ENCODE measurements at regions not wholly inside any gene's neighbourhood (a gene's known extent, or its start where the extent isn't known, plus 50 kb on each side); places are given as distances from the start of the nearest gene placed in this dataset.
"Not testable (repeated sequence)": the region's sequence is repeated elsewhere in the genome, so short reads cannot be mapped to it uniquely, and the experiment has no call there.

DNA sequence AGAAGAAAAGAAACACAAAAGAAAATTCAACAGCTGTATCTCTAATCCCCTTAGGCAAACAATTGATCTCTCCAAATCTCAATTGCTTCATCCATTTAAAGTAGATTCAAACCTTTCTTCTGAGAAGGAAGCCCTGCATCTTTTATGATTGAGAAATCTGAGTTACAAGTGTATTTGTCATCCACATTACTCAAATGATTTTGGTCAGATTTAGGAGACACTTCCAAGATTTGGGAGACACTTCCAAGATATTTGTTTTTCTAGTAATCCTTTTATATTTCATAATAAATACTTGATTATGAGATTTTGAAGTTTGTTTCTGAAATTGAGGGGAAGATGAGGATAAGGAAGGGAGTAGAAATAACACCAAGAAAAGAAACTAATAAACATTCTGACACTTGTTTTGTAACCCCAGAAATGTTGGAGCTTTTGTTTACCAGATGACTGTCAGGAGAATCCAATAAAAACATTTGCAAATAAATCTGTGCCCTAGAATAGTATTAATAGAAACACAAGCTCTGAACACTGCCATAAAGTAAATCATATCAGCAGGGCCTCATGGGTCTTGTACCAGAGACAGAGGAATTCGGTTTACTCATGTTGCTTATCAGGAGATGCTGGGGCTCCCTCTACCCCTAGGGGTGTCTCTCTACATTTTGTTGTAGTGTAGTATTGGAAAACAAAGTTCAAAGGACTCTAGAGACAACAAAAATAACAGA, 314.3 kb upstream of the NT5E start:
- Histone ChIP-seq H3K27ac (ENCODE audit: low read length) (no peak overlapping the region), H3K9me3 (ENCODE audit: insufficient read depth, low read depth, low read length) (no peaks in the 10 kb centered on the region), H3K36me3 (ENCODE audit: insufficient read depth, low read depth, low read length) (no peaks in the 10 kb centered on the region), H3K9ac (ENCODE audit: low read depth, low read length) (no peak overlapping the region), H3K27me3 (ENCODE audit: insufficient read depth, low read length) (no peaks in the 10 kb centered on the region), H3K4me3 (ENCODE audit: low read length) (no peak overlapping the region), H3K4me1 (ENCODE audit: insufficient read depth, low read length) (no peaks in the 10 kb centered on the region)

DNA sequence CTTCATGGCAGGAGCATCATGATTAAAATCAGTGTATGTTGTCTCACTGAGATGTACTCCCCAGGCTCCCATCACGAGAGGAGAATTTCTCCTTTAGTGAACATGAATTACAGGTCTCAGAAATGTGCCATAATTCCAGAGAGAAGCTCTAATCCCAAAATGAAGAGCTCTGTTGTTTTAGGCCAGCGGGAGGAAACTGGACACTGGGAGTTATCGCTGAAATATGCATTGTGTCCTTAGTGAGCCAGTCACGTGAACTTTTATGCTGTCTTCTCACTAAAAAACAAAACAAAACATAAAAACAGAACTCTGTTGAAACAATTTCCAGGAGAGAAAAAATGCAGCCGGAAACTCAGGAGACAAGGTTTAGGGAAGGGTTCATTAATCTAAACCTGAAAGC, 315.7 kb upstream of the NT5E start:
- H3K27me3 ChIP-seq (ENCODE audit: insufficient read depth, low read length): no peaks in the 10 kb centered on the region
- H3K36me3 ChIP-seq (ENCODE audit: insufficient read depth, low read depth, low read length): no peaks in the 10 kb centered on the region
- H3K4me3 ChIP-seq (ENCODE audit: low read length): no peak overlapping the region
- H3K9me3 ChIP-seq (ENCODE audit: insufficient read depth, low read depth, low read length): no peaks in the 10 kb centered on the region
- H3K9ac ChIP-seq (ENCODE audit: low read depth, low read length): no peak overlapping the region
- no peaks in the 10 kb centered on the region for H3K4me1 ChIP-seq (ENCODE audit: insufficient read depth, low read length)
- H3K27ac ChIP-seq (ENCODE audit: low read length): no peak overlapping the region

DNA sequence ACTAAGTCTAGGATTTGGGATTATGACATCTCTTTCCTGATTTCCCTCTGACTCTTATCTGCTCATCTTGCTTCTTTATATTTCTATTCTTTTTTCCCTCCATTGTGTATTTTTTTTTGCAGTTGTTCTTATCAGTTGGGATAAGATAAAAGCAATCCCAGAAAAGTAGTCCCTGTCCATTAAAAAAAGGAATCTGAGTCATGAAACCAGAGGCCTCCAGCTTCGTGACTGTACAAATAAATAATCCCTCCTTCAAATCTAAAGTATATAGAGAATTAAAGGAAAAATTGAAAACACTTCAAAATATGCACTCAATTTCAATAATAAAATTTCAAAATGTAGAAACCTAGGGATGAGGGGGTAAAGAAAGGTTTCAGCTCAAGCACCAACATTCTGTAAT, 317.8 kb upstream of the NT5E start:
- H3K9ac ChIP-seq (ENCODE audit: low read depth, low read length): no peak overlapping the region

DNA sequence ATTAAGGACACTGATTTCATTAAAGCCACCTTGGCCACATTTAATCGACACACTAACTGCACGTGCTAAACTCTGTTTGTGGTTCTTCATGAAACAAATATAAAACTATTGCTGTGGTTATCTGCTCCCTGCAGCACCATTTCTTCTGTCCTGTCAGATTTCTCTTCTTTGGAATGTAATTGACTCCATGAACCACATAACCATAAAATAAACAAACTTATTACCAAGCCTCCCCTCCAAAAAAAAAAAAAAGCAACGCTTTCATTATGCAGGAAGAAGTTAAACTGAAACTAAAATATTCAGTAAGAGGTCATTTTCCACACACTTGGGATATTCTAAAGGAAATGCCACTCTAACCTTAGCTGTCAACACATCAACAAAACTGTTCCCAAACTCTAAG, 319.1 kb upstream of the NT5E start:
- Histone ChIP-seq H3K36me3 (ENCODE audit: insufficient read depth, low read depth, low read length) (no peaks in the 10 kb centered on the region), H3K4me1 (ENCODE audit: insufficient read depth, low read length) (no peaks in the 10 kb centered on the region), H3K9ac (ENCODE audit: low read depth, low read length) (no peak overlapping the region), H3K9me3 (ENCODE audit: insufficient read depth, low read depth, low read length) (no peaks in the 10 kb centered on the region), H3K27ac (ENCODE audit: low read length) (no peak overlapping the region), H3K4me3 (ENCODE audit: low read length) (no peak overlapping the region), H3K27me3 (ENCODE audit: insufficient read depth, low read length) (no peaks in the 10 kb centered on the region)

More for the DNA sequence above, 317.8 kb upstream of the NT5E start:
- Histone ChIP-seq H3K4me3 (ENCODE audit: low read length) (no peak overlapping the region), H3K27ac (ENCODE audit: low read length) (no peak overlapping the region), H3K36me3 (ENCODE audit: insufficient read depth, low read depth, low read length) (no peaks in the 10 kb centered on the region), H3K4me1 (ENCODE audit: insufficient read depth, low read length) (no peaks in the 10 kb centered on the region), H3K27me3 (ENCODE audit: insufficient read depth, low read length) (no peaks in the 10 kb centered on the region), H3K9me3 (ENCODE audit: insufficient read depth, low read depth, low read length) (no peaks in the 10 kb centered on the region)

DNA sequence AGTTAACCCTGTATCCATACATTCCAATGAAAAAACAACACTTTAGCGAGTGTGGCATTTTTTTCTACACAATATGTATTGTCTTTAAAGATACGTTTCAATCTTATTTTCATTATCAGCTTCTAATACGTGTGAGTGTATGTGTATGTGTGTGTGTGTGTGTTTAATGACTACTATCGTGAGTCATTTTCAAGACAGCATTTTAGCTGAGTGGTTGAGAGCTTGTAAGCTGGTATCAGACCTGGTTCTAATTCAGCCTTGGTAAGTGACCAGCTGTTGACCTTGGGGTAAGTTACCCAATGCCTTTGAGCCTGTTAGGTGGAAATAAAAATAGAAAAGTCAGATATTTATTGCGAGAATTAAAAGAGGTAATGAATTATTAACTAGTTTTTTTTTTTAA, 320.0 kb upstream of the NT5E start:
- no peak overlapping the region for H3K4me3 ChIP-seq (ENCODE audit: low read length)
- no peaks in the 10 kb centered on the region for H3K27me3 ChIP-seq (ENCODE audit: insufficient read depth, low read length)
- H3K4me1 ChIP-seq (ENCODE audit: insufficient read depth, low read length): no peaks in the 10 kb centered on the region
- H3K36me3 ChIP-seq (ENCODE audit: insufficient read depth, low read depth, low read length): no peaks in the 10 kb centered on the region
- H3K9me3 ChIP-seq (ENCODE audit: insufficient read depth, low read depth, low read length): no peaks in the 10 kb centered on the region
- H3K9ac ChIP-seq (ENCODE audit: low read depth, low read length): no peak overlapping the region
- no peak overlapping the region for H3K27ac ChIP-seq (ENCODE audit: low read length)

DNA sequence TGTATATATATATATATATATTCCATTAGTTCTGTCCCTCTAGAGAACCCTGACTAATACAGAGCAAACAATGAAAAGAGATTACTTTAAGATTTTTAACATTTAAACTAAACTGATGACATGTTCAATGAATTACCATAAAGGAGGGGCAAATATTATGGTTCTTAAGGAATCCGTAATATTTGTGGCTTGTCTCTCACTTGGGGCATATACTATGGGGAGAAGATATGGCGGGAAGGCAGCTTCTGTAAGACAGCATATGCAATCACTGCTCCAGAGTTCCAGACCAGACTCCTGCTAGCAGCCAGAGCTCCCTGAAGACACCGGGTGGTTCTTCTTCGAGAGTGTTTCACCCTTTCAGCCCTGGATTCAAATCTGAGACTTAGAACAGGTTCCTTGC, 321.1 kb upstream of the NT5E start:
- H3K9me3 ChIP-seq (ENCODE audit: insufficient read depth, low read depth, low read length): no peaks in the 10 kb centered on the region
- H3K4me3 ChIP-seq (ENCODE audit: low read length): no peak overlapping the region
- H3K27me3 ChIP-seq (ENCODE audit: insufficient read depth, low read length): no peaks in the 10 kb centered on the region
- H3K4me1 ChIP-seq (ENCODE audit: insufficient read depth, low read length): no peaks in the 10 kb centered on the region
- no peaks in the 10 kb centered on the region for H3K36me3 ChIP-seq (ENCODE audit: insufficient read depth, low read depth, low read length)
- H3K9ac ChIP-seq (ENCODE audit: low read depth, low read length): no peak overlapping the region
- no peak overlapping the region for H3K27ac ChIP-seq (ENCODE audit: low read length)

DNA sequence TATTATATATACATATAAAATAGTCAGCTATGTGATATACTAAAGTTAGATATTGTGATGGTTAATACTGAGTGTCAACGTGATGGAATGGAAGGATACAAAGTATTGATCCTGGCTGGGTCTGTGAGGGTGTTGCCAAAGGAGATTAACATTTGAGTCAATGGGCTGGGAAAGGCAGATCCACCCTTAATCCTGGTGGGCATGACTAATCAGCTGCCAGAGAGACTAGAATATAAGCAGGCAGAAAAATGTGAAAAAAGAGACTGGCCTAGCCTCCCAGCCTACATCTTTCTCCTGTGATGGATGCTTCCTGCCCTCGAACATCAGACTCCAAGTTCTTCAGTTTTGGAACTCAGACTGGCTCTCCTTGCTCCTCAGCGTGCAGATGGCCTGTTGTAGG, 321.6 kb upstream of the NT5E start:
- H3K9me3 ChIP-seq (ENCODE audit: insufficient read depth, low read depth, low read length); H3K27ac ChIP-seq (ENCODE audit: low read length); H3K27me3 ChIP-seq (ENCODE audit: insufficient read depth, low read length); H3K4me3 ChIP-seq (ENCODE audit: low read length); H3K9ac ChIP-seq (ENCODE audit: low read depth, low read length); H3K4me1 ChIP-seq (ENCODE audit: insufficient read depth, low read length); H3K36me3 ChIP-seq (ENCODE audit: insufficient read depth, low read depth, low read length): not testable (repeated sequence)

DNA sequence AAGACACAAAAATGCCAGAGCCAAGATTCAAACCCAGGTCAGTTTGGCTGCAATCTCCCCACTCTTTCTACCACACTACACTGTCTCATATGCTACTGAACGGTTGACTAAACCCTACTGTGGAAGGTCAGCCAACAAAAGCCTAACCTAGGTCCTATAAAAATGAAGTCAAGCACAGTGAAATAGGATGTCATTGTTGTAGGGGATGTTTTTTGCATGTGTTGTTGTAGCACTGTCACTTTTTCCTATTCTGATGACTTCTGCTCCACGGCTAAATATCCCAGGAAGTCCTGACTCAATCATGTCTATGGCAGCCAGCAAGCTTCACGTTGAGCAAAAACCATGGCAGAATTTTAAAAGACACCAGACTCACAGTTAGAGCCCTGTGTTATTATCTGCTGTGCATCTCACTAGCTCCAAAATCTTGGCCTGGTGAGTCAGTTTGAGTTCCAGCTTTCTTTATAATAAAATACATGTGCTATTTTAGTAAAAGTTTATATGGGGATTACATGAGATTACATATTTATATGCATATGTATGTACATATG, 322.1 kb upstream of the NT5E start:
- Histone ChIP-seq H3K27me3 (ENCODE audit: insufficient read depth, low read length) (no peaks in the 10 kb centered on the region), H3K9ac (ENCODE audit: low read depth, low read length) (no peak overlapping the region), H3K4me1 (ENCODE audit: insufficient read depth, low read length) (no peaks in the 10 kb centered on the region), H3K36me3 (ENCODE audit: insufficient read depth, low read depth, low read length) (no peaks in the 10 kb centered on the region), H3K9me3 (ENCODE audit: insufficient read depth, low read depth, low read length) (no peaks in the 10 kb centered on the region), H3K4me3 (ENCODE audit: low read length) (no peak overlapping the region), H3K27ac (ENCODE audit: low read length) (no peak overlapping the region)

DNA sequence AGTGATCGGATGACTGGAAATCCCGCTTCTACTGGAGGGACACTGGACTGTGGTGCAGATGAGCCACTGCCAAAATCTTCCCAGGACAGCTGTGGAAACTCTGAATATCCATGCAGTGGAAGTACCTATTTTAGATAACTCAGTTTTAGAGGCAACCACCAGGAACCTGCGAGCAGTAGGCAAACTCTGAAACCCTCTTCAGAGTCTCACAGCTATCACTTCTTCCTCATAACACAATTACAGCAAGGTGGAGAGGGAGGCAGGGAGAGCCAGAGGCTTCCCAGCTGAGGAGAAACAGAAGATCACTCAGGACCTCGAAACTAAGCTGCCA, 322.8 kb upstream of the NT5E start:
- H3K9ac ChIP-seq (ENCODE audit: low read depth, low read length): no peak overlapping the region
- no peak overlapping the region for H3K4me3 ChIP-seq (ENCODE audit: low read length)
- no peaks in the 10 kb centered on the region for H3K4me1 ChIP-seq (ENCODE audit: insufficient read depth, low read length)
- no peak overlapping the region for H3K27ac ChIP-seq (ENCODE audit: low read length)
- H3K36me3 ChIP-seq (ENCODE audit: insufficient read depth, low read depth, low read length): no peaks in the 10 kb centered on the region
- H3K27me3 ChIP-seq (ENCODE audit: insufficient read depth, low read length): no peaks in the 10 kb centered on the region
- no peaks in the 10 kb centered on the region for H3K9me3 ChIP-seq (ENCODE audit: insufficient read depth, low read depth, low read length)

DNA sequence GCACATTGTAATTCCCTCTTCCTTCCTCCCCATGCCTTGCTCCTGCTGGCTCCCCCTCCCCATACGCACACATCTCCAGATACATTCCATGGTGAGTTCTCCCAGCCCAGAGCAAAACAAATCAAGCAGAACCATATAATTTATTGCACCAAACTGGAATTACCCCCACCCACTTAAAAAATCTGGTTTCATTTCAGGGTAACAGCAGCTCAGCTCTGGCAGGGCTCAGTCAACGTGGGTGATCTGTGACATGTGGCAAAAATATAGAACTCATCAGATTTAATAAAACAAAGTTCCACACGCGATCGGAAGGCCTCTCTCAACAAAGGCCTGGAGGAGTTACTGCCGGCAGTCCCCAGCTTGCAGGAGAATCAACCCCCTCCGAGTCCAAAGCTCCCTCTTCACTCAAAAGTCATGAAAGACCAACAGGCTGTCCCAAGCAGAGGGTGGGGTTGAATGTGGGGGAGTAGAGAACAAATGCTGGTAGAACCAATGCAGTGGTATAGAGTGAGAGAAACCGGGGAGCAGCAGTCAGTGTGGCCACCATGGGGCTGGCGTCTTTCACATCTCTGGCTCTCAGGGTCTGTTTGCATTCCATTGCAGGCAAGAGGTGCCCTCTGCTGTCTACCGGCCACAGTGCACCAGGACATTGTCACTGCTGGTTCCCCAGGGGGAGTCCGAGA, 323.3 kb upstream of the NT5E start:
- no peaks in the 10 kb centered on the region for H3K4me1 ChIP-seq (ENCODE audit: insufficient read depth, low read length)
- no peaks in the 10 kb centered on the region for H3K9me3 ChIP-seq (ENCODE audit: insufficient read depth, low read depth, low read length)
- peak overlapping the region; percentile 58; the same call in 1 of the 2 replicates for H3K9ac ChIP-seq (ENCODE audit: low read depth, low read length)
- H3K27me3 ChIP-seq (ENCODE audit: insufficient read depth, low read length): no peaks in the 10 kb centered on the region
- H3K36me3 ChIP-seq (ENCODE audit: insufficient read depth, low read depth, low read length): no peaks in the 10 kb centered on the region
- peak overlapping the region; percentile 39; the same call in 1 of the 2 replicates for H3K4me3 ChIP-seq (ENCODE audit: low read length)
- no peak overlapping the region for H3K27ac ChIP-seq (ENCODE audit: low read length)

DNA sequence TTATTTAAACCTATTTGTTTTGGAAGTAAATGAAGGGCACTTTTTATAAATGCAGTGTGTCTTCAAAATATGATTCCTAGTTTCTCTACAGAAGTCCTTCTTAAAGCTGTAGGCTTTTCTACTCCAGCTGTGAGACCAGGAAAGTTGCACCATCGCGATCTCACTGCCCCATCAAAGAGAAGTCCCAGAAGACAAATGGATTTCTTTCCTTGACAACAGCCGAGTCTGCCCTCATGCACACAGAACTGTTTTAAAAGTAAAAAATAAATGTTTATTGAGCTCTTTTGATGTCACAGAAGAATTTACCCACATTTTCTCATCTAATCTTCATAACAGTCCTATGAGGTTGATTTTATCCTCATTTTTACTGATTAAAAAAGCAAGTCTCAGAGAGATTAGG, 324.4 kb upstream of the NT5E start:
- Histone ChIP-seq H3K9ac (ENCODE audit: low read depth, low read length) (no peak overlapping the region), H3K4me3 (ENCODE audit: low read length) (no peak overlapping the region)

More for the DNA sequence above, 324.4 kb upstream of the NT5E start:
- Histone ChIP-seq H3K27me3 (ENCODE audit: insufficient read depth, low read length) (no peaks in the 10 kb centered on the region), H3K4me1 (ENCODE audit: insufficient read depth, low read length) (no peaks in the 10 kb centered on the region), H3K27ac (ENCODE audit: low read length) (no peak overlapping the region), H3K9me3 (ENCODE audit: insufficient read depth, low read depth, low read length) (no peaks in the 10 kb centered on the region), H3K36me3 (ENCODE audit: insufficient read depth, low read depth, low read length) (no peaks in the 10 kb centered on the region)

Measured in iPS-20b (cell line).